Activated T-cell treated with anti-CD3 and anti-CD28 coated beads, Interleukin-2, amount 50 U/mL, for 24 hours (primary cell): ENCODE measurements at regions not wholly inside any gene's neighbourhood (a gene's known extent, or its start where the extent isn't known, plus 50 kb on each side); places are given as distances from the start of the nearest gene placed in this dataset.

Source experiments
- DNase-seq: peaks from one replicate; pipeline ENCODE4 v3.0.0-alpha.2; 2020
- H3K27ac Mint-ChIP-seq: 2 replicates; pipeline ENCODE4 v1.8.0; 2020; ENCODE audit warnings: mild to moderate bottlenecking, mixed read lengths
- H3K27me3 Mint-ChIP-seq: 2 replicates; pipeline ENCODE4 v1.8.0; 2020; ENCODE audit warnings: mixed read lengths
- H3K36me3 Mint-ChIP-seq: 2 replicates; pipeline ENCODE4 v1.8.0; 2020; ENCODE audit warnings: low read depth, mixed read lengths
- H3K4me1 Mint-ChIP-seq: 2 replicates; pipeline ENCODE4 v1.8.0; 2020; ENCODE audit warnings: low read depth, mixed read lengths
- H3K4me3 Mint-ChIP-seq: 2 replicates; pipeline ENCODE4 v1.8.0; 2020; ENCODE audit warnings: mild to moderate bottlenecking, moderate library complexity, mixed read lengths
- H3K9me3 Mint-ChIP-seq: 2 replicates; pipeline ENCODE4 v1.8.0; 2020; ENCODE audit warnings: mixed read lengths

DNA sequence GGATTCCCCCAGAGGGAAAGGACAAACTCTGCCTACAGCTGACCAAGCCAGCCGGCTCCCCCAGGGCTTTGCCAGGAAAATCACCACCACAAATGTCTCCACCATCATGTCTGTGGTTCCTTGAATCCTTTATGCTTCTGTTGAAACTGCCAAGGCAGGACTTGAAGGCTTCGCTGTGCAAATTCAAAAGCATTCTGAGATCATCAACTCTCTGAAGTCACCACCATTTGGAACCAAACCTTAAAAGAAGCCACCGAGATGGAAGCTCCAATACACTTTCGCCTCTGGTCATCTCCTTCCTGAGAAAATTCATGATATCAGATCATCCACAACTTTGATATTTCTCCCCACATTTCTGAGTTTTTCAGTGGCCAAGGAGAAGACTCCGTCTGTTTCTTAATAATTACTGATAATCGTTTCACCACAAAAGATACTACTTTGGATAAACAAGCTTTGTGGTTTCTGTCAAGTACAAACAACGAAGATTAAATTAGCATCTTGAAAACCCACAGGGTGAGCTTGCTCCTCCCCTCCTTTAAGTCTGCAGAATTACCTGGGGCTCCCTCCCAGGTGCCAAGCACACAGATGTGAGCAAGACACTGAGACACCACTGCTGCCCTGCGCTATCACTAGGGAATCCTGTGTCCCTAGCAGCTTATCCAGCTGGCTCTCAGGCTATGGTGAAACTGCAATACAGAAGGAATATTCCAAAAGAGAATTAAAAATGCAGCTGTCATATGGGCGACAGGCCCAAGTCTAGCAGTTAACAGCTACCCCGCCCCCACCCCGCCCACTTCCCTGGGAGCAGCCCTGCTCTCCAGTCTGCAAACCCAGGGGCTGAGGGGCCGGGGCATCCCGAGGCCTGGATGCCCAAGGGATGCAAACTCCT lies 125.0 kb upstream of the TBL1X start:
- Mint-ChIP-seq H3K4me3 (no peak overlapping the region), H3K27ac (no peak overlapping the region), H3K9me3 (no peaks in the 10 kb centered on the region), H3K36me3 (no peaks in the 10 kb centered on the region), H3K27me3 (peaks cover 12% of the 10 kb centered on the region), H3K4me1 (peaks cover 49% of the 10 kb centered on the region)
- DNase-seq = no peak

DNA sequence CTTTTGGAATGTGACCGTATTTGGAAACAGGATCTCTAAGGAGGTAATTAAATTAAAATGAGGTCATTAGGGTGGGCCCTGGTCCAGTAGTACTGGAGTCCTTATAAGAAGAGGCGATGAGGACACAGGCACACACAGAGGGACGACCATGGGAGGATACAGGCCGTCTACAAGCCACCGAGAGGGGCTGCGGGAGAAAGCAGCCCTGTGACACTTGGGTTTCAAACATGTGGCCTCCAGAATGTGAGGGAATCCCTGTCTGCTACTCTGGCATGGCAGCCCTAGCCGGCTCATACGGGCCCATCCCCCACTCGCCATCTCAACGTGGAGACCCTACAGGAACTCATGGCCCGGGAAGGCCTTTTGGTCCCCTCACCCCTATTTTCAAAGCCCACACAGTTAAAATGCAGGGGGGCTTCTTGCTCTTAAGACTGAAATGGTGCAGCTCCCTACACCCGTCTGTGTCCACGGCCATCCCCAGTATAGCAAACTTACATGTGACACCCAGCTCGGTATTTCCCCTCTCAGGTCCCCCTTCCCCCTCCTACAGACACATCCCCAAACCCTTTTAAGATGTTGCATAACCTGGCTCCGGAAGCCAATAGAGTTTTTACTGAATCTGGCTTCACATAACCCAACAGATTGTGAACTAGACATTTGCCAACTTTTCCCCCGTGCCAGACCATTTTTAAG lies 124.1 kb upstream of the TBL1X start:
- Mint-ChIP-seq H3K4me3 (peak overlapping the region; percentile 69), H3K9me3 (no peaks in the 10 kb centered on the region), H3K36me3 (no peaks in the 10 kb centered on the region), H3K4me1 (peaks cover 48% of the 10 kb centered on the region), H3K27me3 (peaks cover 12% of the 10 kb centered on the region), H3K27ac (peak overlapping the region; percentile 88)
- peak; percentile 42 for DNase-seq

- no peaks in the 10 kb centered on the region for H3K36me3 Mint-ChIP-seq
- no peaks in the 10 kb centered on the region for H3K9me3 Mint-ChIP-seq
- peak overlapping the region; percentile 88 for H3K27ac Mint-ChIP-seq
- H3K27me3 Mint-ChIP-seq = peaks cover 12% of the 10 kb centered on the region
- peak overlapping the region; percentile 69 for H3K4me3 Mint-ChIP-seq
- peak; percentile 72 for DNase-seq
- H3K4me1 Mint-ChIP-seq = peaks cover 41% of the 10 kb centered on the region
Measured at GRCh38 chrX:9341291-9342201, 123.3 kb upstream of the TBL1X start.

DNA sequence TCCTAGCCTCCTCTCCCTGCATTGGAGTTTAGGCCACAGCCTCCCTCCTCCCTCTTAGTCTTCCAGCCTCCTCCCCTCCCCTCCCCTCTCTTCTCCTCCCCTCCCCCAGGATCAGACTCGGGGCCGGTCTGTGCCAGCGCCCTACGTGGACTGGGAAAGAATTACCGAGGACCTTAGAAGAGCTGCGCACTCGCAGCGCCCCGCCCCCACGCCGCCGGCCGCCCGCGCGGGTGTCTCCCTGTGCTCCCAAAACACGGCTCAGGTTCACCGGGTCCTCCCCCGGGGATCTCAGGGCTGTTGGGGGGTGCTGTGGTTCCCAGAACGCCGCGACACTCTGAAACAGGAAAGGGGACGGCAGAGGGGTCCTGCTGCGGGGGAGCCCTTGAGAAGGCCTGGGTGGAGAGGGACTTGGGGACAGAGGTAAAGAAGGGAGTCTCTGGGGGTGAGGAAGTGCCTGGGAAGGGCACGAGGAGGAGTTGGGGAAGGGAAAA lies 122.3 kb upstream of the TBL1X start:
- Mint-ChIP-seq H3K27me3 (peaks cover 12% of the 10 kb centered on the region), H3K27ac (peak overlapping the region; percentile 63), H3K4me1 (peaks cover 34% of the 10 kb centered on the region), H3K4me3 (peak overlapping the region; percentile 33), H3K9me3 (no peaks in the 10 kb centered on the region), H3K36me3 (no peaks in the 10 kb centered on the region)
- peak; percentile 74 for DNase-seq

GRCh38 chrX:9343971-9344370 lies 120.9 kb upstream of the TBL1X start:
- no peak overlapping the region for H3K27ac Mint-ChIP-seq
- H3K27me3 Mint-ChIP-seq = peaks cover 12% of the 10 kb centered on the region
- H3K36me3 Mint-ChIP-seq = no peaks in the 10 kb centered on the region
- H3K4me1 Mint-ChIP-seq = peaks cover 30% of the 10 kb centered on the region
- H3K4me3 Mint-ChIP-seq = no peak overlapping the region
- no peaks in the 10 kb centered on the region for H3K9me3 Mint-ChIP-seq
- no peak for DNase-seq

GRCh38 chrX:9345957-9346356 lies 118.9 kb upstream of the TBL1X start:
- Mint-ChIP-seq H3K27ac (no peak overlapping the region), H3K4me3 (no peak overlapping the region)

GRCh38 chrX:9349572-9350494 lies 115.0 kb upstream of the TBL1X start:
- no peaks in the 10 kb centered on the region for H3K36me3 Mint-ChIP-seq
- H3K9me3 Mint-ChIP-seq = peaks cover 7% of the 10 kb centered on the region
- peaks cover 7% of the 10 kb centered on the region for H3K27me3 Mint-ChIP-seq
- no peak overlapping the region for H3K4me3 Mint-ChIP-seq
- no peak overlapping the region for H3K27ac Mint-ChIP-seq
- no peak for DNase-seq
- H3K4me1 Mint-ChIP-seq = peaks cover 29% of the 10 kb centered on the region

More at GRCh38 chrX:9345957-9346356, 118.9 kb upstream of the TBL1X start:
- DNase-seq = no peak
- H3K27me3 Mint-ChIP-seq = peaks cover 12% of the 10 kb centered on the region
- no peaks in the 10 kb centered on the region for H3K9me3 Mint-ChIP-seq
- no peaks in the 10 kb centered on the region for H3K36me3 Mint-ChIP-seq
- H3K4me1 Mint-ChIP-seq = peaks cover 16% of the 10 kb centered on the region

DNA sequence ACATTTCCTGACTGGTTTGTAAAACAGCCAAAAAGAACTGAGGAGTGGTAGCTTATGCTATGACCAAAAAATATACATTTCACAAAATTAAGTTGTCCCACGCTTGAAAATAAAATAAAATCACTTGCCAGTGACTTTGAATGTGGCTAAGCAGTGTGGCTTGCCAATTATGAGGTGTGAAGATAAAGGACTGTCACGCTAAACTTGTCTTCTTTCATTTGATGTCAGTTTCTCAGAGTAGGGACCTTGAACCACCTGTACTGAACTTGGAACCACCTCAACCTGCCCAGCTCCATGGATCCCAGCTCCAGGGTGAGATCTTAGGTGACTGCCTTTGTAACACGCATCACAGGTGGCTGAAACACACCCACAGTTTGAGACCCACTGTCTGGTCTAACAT lies 113.7 kb upstream of the TBL1X start:
- Mint-ChIP-seq H3K9me3 (peaks cover 12% of the 10 kb centered on the region), H3K4me3 (no peak overlapping the region), H3K27ac (no peak overlapping the region), H3K27me3 (peaks cover 6% of the 10 kb centered on the region), H3K4me1 (peaks cover 38% of the 10 kb centered on the region), H3K36me3 (no peaks in the 10 kb centered on the region)
- no peak for DNase-seq

- H3K9me3 Mint-ChIP-seq = peaks cover 12% of the 10 kb centered on the region
- peak overlapping the region; percentile 79 for H3K27ac Mint-ChIP-seq
- DNase-seq = no peak
- peaks cover 6% of the 10 kb centered on the region for H3K27me3 Mint-ChIP-seq
- no peaks in the 10 kb centered on the region for H3K36me3 Mint-ChIP-seq
- peak overlapping the region; percentile 59 for H3K4me3 Mint-ChIP-seq
- peaks cover 43% of the 10 kb centered on the region for H3K4me1 Mint-ChIP-seq
Measured at GRCh38 chrX:9352243-9352642, 112.6 kb upstream of the TBL1X start.

- Mint-ChIP-seq H3K36me3 (no peaks in the 10 kb centered on the region), H3K4me1 (peaks cover 43% of the 10 kb centered on the region), H3K27ac (peak overlapping the region; percentile 79), H3K4me3 (peak overlapping the region; percentile 59), H3K27me3 (peaks cover 6% of the 10 kb centered on the region), H3K9me3 (peaks cover 12% of the 10 kb centered on the region)
- DNase-seq = peak; percentile 53
Measured at GRCh38 chrX:9352694-9353411, 112.0 kb upstream of the TBL1X start.

- Mint-ChIP-seq H3K4me3 (no peak overlapping the region), H3K9me3 (peaks cover 12% of the 10 kb centered on the region), H3K27ac (no peak overlapping the region), H3K27me3 (peaks cover 6% of the 10 kb centered on the region), H3K4me1 (peaks cover 43% of the 10 kb centered on the region), H3K36me3 (no peaks in the 10 kb centered on the region)
- DNase-seq = no peak
Measured at GRCh38 chrX:9354918-9355317, 109.9 kb upstream of the TBL1X start.

DNA sequence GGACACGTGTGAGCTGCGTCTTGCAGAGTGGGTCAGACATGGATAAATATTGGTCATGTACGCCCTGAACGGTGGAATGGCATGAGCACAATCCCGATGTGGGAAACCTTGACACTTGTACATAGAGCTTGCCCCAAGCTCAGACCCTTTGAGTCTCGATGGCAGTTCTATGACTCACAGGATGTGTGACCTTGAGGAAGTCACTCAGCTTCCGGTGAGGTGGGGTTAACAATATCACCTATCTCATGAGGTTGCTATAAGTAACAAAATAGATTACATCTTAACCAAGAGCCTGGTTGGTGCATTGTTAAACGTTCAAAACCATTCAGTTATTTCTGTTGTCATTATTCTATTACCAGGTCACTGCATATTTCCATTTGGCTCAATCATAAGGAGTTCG lies 109.1 kb upstream of the TBL1X start:
- Mint-ChIP-seq H3K27ac (no peak overlapping the region), H3K27me3 (peaks cover 6% of the 10 kb centered on the region), H3K9me3 (peaks cover 12% of the 10 kb centered on the region), H3K4me3 (no peak overlapping the region), H3K36me3 (no peaks in the 10 kb centered on the region), H3K4me1 (peaks cover 40% of the 10 kb centered on the region)
- no peak for DNase-seq

DNA sequence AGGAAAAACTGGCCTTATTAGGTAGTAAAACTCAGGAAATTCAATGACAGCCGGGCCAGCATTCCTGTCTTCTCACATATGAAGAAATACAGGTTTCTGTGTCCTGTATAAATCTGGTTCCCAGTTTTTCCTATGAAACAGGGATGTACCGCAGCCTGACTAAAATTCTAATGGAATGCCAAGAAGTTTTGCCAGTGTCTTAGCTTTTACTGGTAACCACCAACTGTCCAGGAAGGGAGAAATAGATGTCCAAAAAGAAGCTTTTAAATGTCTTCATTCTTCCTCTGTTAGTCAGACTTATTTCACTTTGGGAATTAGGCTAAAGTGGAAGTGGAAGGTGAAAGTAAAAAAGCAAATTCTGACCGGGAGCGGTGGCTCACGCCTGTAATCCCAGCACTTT lies 108.0 kb upstream of the TBL1X start:
- Mint-ChIP-seq H3K27ac (no peak overlapping the region), H3K4me1 (peaks cover 32% of the 10 kb centered on the region), H3K9me3 (peaks cover 12% of the 10 kb centered on the region), H3K36me3 (no peaks in the 10 kb centered on the region), H3K27me3 (peaks cover 5% of the 10 kb centered on the region), H3K4me3 (no peak overlapping the region)
- DNase-seq = no peak
